NCI-H460 (cell line): ENCODE measurements at regions not wholly inside any gene's neighbourhood (a gene's known extent, or its start where the extent isn't known, plus 50 kb on each side); places are given as distances from the start of the nearest gene placed in this dataset.

Experiments
- DNase-seq: peaks from one replicate; pipeline ENCODE4 v3.0.0-alpha.2; 2016; ENCODE audit warnings: low read depth; ENCODE audit errors: extremely low read depth

GRCh38 chr5:38714703-38715355 lies 131.0 kb upstream of the OSMR start:
- no peak for DNase-seq

- no peak for DNase-seq
Observed at GRCh38 chr5:38715696-38716095, 130.1 kb upstream of the OSMR start.

DNA sequence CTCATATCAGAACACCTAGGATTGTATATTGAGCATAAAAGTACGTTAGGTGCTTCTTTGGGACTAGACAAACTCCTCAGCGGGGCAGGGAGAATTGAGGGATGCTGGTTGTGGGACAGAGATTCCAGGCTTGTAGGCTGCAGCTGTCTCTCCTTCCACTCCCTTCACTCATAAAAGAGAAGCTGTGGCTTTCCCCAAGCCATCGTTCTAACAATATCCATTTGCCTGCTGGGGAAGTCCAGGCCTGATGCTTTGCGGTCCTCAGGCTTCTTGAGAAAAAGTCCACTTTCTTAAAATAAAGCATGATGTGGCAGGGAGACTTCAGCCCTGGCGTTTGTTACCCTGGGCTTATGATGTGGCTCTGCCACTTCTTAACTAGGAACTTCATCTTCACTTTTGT lies 129.3 kb upstream of the OSMR start:
- DNase-seq: no peak

- DNase-seq: no peak
Observed at GRCh38 chr5:38718771-38719391, 126.9 kb upstream of the OSMR start.

GRCh38 chr5:38719403-38719802 lies 126.4 kb upstream of the OSMR start:
- DNase-seq: no peak

DNA sequence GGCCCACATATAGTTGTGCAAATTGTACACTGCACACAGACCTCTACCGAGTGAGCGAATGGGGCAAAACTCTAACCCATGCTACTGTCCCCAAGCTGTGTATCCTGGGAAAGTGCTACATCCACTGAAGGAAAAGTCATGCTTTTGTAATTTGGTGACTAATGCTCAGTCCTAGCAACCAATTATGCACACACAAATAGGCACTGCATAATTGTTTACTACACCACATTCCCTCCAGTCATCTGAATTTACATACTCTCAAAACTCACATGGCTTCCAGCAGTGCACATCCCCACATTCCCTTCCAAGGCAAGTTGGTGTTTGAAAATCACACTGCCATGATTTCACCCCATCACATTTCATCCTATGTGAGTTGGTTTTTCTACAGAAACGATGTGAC lies 125.9 kb upstream of the OSMR start:
- DNase-seq: no peak

GRCh38 chr5:38720554-38721361 lies 125.1 kb upstream of the OSMR start:
- no peak for DNase-seq

DNA sequence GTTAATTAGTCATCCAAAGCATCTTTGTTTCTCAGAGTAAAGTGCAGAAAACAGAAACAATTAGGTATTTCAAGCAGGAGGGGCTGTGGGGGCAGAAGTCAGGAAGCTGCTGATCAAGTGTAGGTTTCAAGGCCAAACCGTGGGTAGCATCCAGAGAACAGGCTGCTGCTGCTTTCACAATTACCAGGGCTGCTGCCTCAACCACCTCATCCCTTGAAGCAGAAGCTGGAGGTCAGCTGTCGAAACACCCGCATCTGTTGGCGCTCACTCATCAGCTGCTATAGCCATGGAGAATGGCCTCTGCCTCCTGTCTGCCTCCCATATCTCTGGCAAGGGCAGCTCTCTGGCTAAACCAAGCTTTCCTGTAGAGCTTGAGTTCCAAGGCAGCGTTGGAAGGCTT lies 122.9 kb upstream of the OSMR start:
- DNase-seq: no peak

DNA sequence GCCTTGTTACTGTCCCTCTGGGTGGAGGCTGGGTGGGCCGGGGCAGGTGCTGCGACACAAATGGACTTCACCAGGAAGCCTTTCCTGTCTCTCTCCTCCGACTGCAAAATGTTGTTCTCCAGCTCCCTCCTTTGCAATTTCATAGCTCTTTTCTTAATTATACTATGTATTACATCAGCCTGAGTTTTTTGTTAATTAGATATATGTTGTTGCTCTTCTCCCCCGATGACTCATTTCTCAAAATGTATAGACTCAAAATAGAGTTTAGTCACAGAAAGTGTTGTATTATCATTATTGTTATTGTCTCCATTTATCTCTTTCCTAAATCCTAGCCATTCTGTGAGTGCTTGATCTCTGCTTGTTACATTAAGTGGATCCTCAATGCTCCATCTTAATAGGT lies 122.4 kb upstream of the OSMR start:
- DNase-seq: no peak

DNA sequence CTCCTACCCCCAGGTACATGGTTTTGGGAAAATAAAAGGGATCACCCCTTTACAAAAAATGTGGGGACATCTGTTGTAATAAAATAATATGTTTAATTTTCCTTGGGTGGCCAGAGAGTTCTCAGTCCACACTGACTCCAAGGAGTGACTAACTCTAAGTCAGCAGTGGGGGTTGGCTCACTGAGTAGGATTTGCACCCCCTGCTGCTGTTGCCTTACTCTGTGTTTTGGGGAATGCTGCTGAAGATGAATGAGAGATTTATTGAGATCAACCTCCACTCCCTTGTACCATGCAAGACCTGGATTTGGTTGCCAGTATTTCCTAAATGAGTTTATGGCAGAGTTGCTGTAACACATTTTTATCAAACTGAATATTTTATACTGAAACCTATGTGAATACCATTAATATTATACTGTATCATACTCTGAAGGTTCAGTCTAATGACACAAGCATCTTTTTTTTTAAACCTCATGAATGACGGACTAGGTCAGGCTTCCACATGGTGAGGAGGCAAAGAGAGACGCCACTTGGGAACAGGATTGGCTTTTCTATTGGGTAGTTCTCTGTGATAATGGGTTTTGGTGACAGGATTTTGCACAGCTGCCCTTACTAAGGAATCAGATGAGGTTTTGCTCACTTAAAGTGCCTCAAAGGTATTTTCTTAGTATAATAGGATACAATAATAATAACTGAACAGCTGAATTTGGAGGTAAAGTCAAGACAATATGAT lies 121.3 kb upstream of the OSMR start:
- no peak for DNase-seq

GRCh38 chr5:38725371-38725865 lies 120.4 kb upstream of the OSMR start:
- DNase-seq: no peak

- DNase-seq: no peak
Observed at GRCh38 chr5:38726279-38726678, 119.5 kb upstream of the OSMR start.

GRCh38 chr5:38728029-38728428 lies 117.8 kb upstream of the OSMR start:
- DNase-seq: no peak

DNA sequence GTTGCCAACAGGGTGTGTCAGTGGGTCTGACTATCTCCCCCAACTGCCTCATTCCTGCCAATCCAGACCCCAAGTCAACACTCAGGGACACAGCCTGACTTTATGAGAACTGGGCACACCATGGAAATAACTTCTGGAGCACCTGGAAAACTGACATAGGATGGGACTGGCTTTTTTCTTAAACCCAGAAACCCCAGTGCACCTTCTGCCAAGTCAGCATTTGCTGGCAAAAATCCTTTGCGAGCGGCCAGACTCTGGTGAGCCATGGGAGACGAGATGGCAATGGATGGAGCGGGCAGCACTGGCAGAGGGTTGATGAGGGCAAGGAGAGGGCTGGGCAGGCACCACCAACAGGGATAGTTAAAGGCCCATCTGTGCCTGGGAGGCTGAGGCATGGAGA lies 114.4 kb upstream of the OSMR start:
- no peak for DNase-seq

DNA sequence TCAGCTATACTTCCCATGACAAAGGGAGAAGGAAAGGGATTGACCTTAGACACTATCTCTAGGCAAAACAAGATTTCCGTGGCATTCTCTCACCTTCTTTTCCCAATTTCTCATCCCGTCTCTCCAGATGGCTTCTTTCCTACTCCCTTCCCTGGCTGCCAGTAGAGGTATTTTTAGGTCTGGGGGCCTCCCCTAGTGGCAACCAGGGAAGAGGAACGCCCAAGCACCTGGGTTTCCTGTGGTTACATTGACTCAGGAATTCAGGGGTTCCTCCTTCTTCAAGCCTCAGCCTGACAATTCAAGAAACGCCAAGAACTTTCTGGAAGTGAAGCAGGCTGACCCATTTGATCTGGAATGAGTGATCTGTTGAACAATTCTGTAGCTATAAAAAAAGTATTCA lies 111.5 kb upstream of the OSMR start:
- DNase-seq: no peak

- DNase-seq: no peak
Observed at GRCh38 chr5:38736089-38736488, 109.7 kb upstream of the OSMR start.

GRCh38 chr5:38737976-38738375 lies 107.8 kb upstream of the OSMR start:
- DNase-seq: no peak

GRCh38 chr5:38739011-38739704 lies 106.7 kb upstream of the OSMR start:
- DNase-seq: no peak

GRCh38 chr5:38739705-38740045 lies 106.1 kb upstream of the OSMR start:
- DNase-seq: no peak

GRCh38 chr5:38742821-38743220 lies 103.0 kb upstream of the OSMR start:
- no peak for DNase-seq

DNA sequence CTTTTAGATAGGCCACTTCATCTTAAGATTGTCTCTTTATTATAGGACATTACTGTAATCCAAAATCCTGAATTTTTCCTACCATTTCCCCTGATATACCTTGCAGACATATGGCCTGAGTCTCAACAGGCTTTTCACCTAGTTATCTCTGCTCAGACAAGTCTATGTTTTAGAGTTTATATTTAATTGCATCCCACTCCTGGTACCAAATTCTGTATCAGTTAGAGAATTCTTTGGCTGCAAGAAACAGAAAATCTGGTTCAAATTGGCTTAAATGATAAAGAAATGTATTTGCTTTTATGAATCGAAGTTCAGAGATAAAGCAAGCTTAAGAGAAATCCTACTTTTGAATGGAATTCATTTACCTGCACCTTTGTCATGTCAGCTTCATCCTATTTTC lies 102.2 kb upstream of the OSMR start:
- DNase-seq: no peak
